HepG2 (cell line): ENCODE measurements at regions not wholly inside any gene's neighbourhood (a gene's known extent, or its start where the extent isn't known, plus 50 kb on each side); places are given as distances from the start of the nearest gene placed in this dataset.

Experiments used
- ATAC-seq: fragments of 200-7000 bp; cut with Tn5 transposase; 3 replicates; pipeline ENCODE4 v1.9.1; 2020; ENCODE audit warnings: mild to moderate bottlenecking, moderate library complexity
- BruUV-seq: library from RNA; stranded (reverse); fragments of 400-500 nt; replicated peaks from 2 replicates; lab custom pipeline; 2021; lab: Mats Ljungman, UMichigan
- CTCF ChIA-PET: fragments of 300-600 bp; formaldehyde crosslinking; extraction: SDS; loops from one replicate; lab custom pipeline; 2021; ENCODE audit warnings: low total read pairs, inconsistent platforms, low intra/inter-chr PET ratio; lab: Yijun Ruan, JAX
- POLR2A ChIA-PET: fragments of 350-600 bp; sonication (Branson Sonifier 250); formaldehyde crosslinking; loops from one replicate; lab custom pipeline; 2020; ENCODE audit warnings: antibody characterized with exemption, inconsistent platforms; lab: Yijun Ruan, JAX
- DNase-seq: peaks from one replicate; pipeline ENCODE4 v3.0.0-alpha.2; 2015; ENCODE audit warnings: low spot score
- FAIRE-seq: peaks from 3 replicates; lab custom pipeline; 2011; peaks lifted over from hg19 to GRCh38; lab: Jason Lieb, UNC
- H2AFZ ChIP-seq: one replicate; pipeline ENCODE4 v1.6.1; 2011; ENCODE audit warnings: low read length, inconsistent platforms
- H3K27ac ChIP-seq: fragments of 300-600 bp; 3 replicates; pipeline ENCODE4 v1.8.0; 2011; ENCODE audit warnings: mixed run types, mild to moderate bottlenecking, mixed read lengths, low read length, inconsistent platforms; ENCODE audit not compliant: insufficient read depth; ENCODE audit errors: extremely low read length
- H3K27me3 ChIP-seq, 2 experiments: fragments of 200-600 bp in 1 of 2; 2 replicates in 1 of 2; 3 replicates in 1 of 2; pipeline versions ENCODE4 v1.6.0 to v1.8.0; 2011; ENCODE audit warnings: low read length in 2 of 2, mild to moderate bottlenecking in 2 of 2, moderate library complexity in 2 of 2, inconsistent platforms in 1 of 2; ENCODE audit not compliant: insufficient read depth in 2 of 2, control insufficient read depth in 1 of 2
- H3K36me3 ChIP-seq, 2 experiments: fragments of 200-600 bp in 1 of 2; replicated peaks in 1 of 2; 2 replicates in 1 of 2; 3 replicates in 1 of 2; pipeline versions ENCODE4 v1.5.1 to v1.8.0; 2011; ENCODE audit warnings: low read length in 2 of 2, inconsistent platforms in 1 of 2; ENCODE audit not compliant: insufficient read depth in 2 of 2, control insufficient read depth in 1 of 2
- H3K4me1 ChIP-seq: 2 replicates; pipeline ENCODE4 v1.5.1; 2012; ENCODE audit warnings: low read length, inconsistent platforms; ENCODE audit not compliant: insufficient read depth
- H3K4me2 ChIP-seq: 2 replicates; pipeline ENCODE4 v1.6.0; 2011; ENCODE audit warnings: low read depth, low read length, inconsistent platforms
- H3K4me3 ChIP-seq, 3 experiments: fragments of 200-600 bp in 1 of 3; sonication (generic), shearing (Covaris generic) in 1 of 3; replicated peaks in 1 of 3; 2 replicates each; pipeline ENCODE4 v1.5.1; 2011 to 2016; ENCODE audit warnings: low read length in 3 of 3, inconsistent platforms in 2 of 3, low read depth in 2 of 3, mild to moderate bottlenecking in 2 of 3, control low read depth in 1 of 3, mixed read lengths in 1 of 3; ENCODE audit not compliant: insufficient read depth in 1 of 3
- H3K79me2 ChIP-seq: one replicate; pipeline ENCODE4 v1.6.1; 2011; ENCODE audit warnings: low read length, inconsistent platforms; ENCODE audit not compliant: insufficient read depth
- H3K9ac ChIP-seq: 2 replicates; pipeline ENCODE4 v1.6.0; 2011; ENCODE audit warnings: mild to moderate bottlenecking, low read depth, low read length, inconsistent platforms; ENCODE audit not compliant: insufficient read depth
- H3K9me3 ChIP-seq: 2 replicates; pipeline ENCODE4 v1.5.1; 2012; ENCODE audit warnings: mild to moderate bottlenecking, low read length
- H4K20me1 ChIP-seq: 2 replicates; pipeline ENCODE4 v1.6.0; 2011; ENCODE audit warnings: inconsistent platforms, mild to moderate bottlenecking, low read length, moderate library complexity; ENCODE audit not compliant: insufficient read depth
- FOSL2 ChIP-seq: sonication (generic); formaldehyde crosslinking; IDR thresholded peaks from 2 replicates; pipeline ENCODE4 v1.4.0; 2020; ENCODE audit warnings: missing genetic modification reagents
- ISL2 ChIP-seq: sonication (generic); formaldehyde crosslinking; IDR thresholded peaks from 2 replicates; pipeline ENCODE4 v1.5.0; 2020; ENCODE audit warnings: missing genetic modification reagents
- ZSCAN30 ChIP-seq: sonication (generic); formaldehyde crosslinking; IDR thresholded peaks from 2 replicates; pipeline ENCODE4 v1.5.0; 2020; ENCODE audit warnings: mild to moderate bottlenecking, missing genetic modification reagents
- WGBS: methylation state at CpG from one replicate; pipeline ENCODE4 v1.1.6; 2017; ENCODE audit warnings: low lambda C conversion rate; 5-methylcytosine and 5-hydroxymethylcytosine counted together
- in situ Hi-C: cut with HindIII; loops from 2 replicates; pipeline ENCODE4 v1.10.0; 2017; ENCODE audit warnings: low pct_unique_long_range_greater_than_20kb; ENCODE audit not compliant: extremely low pct_ligation_motif_present
- intact Hi-C: fragments of 100-400 bp; cut with micrococcal nuclease; formaldehyde crosslinking; loops from one replicate; pipeline ENCODE4 v1.10.0; 2022; ENCODE audit not compliant: unreplicated experiment
- TF ChIP-seq, protein P1 (sequence below): sonication (generic); formaldehyde crosslinking; conservative IDR thresholded peaks from 2 replicates; pipeline ENCODE4 v1.8.0; 2022; ENCODE audit warnings: low read depth, missing genetic modification reagents
- TF ChIP-seq, protein P2 (sequence below): sonication (generic); formaldehyde crosslinking; IDR thresholded peaks from 2 replicates; pipeline ENCODE4 v1.5.0; 2020; ENCODE audit warnings: missing genetic modification reagents
- TF ChIP-seq, protein P3 (sequence below): sonication (generic); formaldehyde crosslinking; IDR thresholded peaks from 2 replicates; pipeline ENCODE4 v1.4.0; 2020; ENCODE audit warnings: missing genetic modification reagents
- TF ChIP-seq, protein P4 (sequence below): sonication (generic); formaldehyde crosslinking; IDR thresholded peaks from 2 replicates; pipeline ENCODE4 v1.4.0; 2020; ENCODE audit warnings: mild to moderate bottlenecking, missing genetic modification reagents

DNA sequence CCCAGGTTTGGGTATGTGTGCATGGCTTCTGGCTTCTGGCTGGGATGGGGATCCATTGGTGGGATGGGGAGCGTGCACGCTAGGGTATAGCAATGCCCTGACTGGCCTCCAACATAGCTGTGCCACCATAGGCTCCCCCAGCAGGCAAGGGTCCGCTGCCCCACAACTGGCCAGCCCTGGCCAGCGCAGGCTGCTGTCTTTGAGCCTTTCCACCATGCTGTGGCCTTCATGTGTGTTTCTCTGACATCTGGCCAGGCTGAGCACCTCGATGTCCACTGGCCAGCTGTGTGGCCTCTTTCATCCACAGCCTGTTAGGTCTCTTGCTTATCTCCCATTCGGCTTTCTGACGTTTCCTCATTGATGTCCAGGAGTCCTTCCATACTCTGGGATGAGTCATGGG is 231.3 kb downstream of the NDUFA10 start:
- FAIRE-seq (no peak), ATAC-seq (peak; percentile 44; the same call in 2 of the 3 replicates), DNase-seq (peak; percentile 24)
- no TSS peak for BruUV-seq
- Histone ChIP-seq H2AFZ (no peak overlapping the region), H3K9me3 (no peaks in the 10 kb centered on the region; the same call in 1 of the 2 replicates), H4K20me1 (no peaks in the 10 kb centered on the region; the same call in 1 of the 2 replicates), H3K4me3 (no peak overlapping the region), H3K4me1 (no peaks in the 10 kb centered on the region), H3K4me2 (no peak overlapping the region), H3K36me3 (no peaks in the 10 kb centered on the region), H3K79me2 (no peaks in the 10 kb centered on the region), H3K9ac (no peak overlapping the region), H3K27me3 (peaks cover 5 to 48% of the 10 kb centered on the region in 2 experiments), H3K27ac (no peak overlapping the region)
- ChIA-PET POLR2A (no interaction called here), CTCF (no interaction called here)
- 0% methylated on average over 4 of the region's 7 CpGs for WGBS
- TF ChIP-seq FOSL2 (CRISPR knock-in tag), result peak; percentile 25; the same call in 1 of the 2 replicates
- TF ChIP-seq, protein P1, sequence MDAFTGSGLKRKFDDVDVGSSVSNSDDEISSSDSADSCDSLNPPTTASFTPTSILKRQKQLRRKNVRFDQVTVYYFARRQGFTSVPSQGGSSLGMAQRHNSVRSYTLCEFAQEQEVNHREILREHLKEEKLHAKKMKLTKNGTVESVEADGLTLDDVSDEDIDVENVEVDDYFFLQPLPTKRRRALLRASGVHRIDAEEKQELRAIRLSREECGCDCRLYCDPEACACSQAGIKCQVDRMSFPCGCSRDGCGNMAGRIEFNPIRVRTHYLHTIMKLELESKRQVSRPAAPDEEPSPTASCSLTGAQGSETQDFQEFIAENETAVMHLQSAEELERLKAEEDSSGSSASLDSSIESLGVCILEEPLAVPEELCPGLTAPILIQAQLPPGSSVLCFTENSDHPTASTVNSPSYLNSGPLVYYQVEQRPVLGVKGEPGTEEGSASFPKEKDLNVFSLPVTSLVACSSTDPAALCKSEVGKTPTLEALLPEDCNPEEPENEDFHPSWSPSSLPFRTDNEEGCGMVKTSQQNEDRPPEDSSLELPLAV (CRISPR knock-in tag), result no peak
- TF ChIP-seq, protein P2, sequence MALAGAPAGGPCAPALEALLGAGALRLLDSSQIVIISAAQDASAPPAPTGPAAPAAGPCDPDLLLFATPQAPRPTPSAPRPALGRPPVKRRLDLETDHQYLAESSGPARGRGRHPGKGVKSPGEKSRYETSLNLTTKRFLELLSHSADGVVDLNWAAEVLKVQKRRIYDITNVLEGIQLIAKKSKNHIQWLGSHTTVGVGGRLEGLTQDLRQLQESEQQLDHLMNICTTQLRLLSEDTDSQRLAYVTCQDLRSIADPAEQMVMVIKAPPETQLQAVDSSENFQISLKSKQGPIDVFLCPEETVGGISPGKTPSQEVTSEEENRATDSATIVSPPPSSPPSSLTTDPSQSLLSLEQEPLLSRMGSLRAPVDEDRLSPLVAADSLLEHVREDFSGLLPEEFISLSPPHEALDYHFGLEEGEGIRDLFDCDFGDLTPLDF (CRISPR knock-in tag), result no peak
- intact Hi-C loops, result no loop called here
- in situ Hi-C loops, result no loop called here

DNA sequence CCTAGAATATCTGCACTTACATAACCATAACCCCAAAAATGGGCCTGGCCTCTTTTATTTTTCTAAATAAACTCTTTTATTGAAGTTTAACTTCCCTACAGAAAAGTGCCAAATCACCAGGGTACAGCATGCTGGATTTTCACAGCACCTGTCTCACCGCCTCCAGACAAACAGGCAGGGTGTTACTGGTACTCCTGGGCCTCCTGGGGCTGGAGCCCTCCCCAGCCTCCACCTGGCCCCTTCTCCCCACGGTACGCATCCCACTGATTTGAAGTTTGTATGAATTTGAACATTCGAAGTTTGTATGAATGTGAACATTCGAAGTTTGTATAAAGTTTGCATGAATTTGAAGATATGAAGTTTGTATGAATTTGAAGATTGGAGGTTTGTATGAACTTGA is 232.1 kb downstream of the NDUFA10 start:
- no peak for FAIRE-seq
- TF ChIP-seq, protein P3, sequence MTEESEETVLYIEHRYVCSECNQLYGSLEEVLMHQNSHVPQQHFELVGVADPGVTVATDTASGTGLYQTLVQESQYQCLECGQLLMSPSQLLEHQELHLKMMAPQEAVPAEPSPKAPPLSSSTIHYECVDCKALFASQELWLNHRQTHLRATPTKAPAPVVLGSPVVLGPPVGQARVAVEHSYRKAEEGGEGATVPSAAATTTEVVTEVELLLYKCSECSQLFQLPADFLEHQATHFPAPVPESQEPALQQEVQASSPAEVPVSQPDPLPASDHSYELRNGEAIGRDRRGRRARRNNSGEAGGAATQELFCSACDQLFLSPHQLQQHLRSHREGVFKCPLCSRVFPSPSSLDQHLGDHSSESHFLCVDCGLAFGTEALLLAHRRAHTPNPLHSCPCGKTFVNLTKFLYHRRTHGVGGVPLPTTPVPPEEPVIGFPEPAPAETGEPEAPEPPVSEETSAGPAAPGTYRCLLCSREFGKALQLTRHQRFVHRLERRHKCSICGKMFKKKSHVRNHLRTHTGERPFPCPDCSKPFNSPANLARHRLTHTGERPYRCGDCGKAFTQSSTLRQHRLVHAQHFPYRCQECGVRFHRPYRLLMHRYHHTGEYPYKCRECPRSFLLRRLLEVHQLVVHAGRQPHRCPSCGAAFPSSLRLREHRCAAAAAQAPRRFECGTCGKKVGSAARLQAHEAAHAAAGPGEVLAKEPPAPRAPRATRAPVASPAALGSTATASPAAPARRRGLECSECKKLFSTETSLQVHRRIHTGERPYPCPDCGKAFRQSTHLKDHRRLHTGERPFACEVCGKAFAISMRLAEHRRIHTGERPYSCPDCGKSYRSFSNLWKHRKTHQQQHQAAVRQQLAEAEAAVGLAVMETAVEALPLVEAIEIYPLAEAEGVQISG (CRISPR knock-in tag), result no peak
- TF ChIP-seq, protein P4, sequence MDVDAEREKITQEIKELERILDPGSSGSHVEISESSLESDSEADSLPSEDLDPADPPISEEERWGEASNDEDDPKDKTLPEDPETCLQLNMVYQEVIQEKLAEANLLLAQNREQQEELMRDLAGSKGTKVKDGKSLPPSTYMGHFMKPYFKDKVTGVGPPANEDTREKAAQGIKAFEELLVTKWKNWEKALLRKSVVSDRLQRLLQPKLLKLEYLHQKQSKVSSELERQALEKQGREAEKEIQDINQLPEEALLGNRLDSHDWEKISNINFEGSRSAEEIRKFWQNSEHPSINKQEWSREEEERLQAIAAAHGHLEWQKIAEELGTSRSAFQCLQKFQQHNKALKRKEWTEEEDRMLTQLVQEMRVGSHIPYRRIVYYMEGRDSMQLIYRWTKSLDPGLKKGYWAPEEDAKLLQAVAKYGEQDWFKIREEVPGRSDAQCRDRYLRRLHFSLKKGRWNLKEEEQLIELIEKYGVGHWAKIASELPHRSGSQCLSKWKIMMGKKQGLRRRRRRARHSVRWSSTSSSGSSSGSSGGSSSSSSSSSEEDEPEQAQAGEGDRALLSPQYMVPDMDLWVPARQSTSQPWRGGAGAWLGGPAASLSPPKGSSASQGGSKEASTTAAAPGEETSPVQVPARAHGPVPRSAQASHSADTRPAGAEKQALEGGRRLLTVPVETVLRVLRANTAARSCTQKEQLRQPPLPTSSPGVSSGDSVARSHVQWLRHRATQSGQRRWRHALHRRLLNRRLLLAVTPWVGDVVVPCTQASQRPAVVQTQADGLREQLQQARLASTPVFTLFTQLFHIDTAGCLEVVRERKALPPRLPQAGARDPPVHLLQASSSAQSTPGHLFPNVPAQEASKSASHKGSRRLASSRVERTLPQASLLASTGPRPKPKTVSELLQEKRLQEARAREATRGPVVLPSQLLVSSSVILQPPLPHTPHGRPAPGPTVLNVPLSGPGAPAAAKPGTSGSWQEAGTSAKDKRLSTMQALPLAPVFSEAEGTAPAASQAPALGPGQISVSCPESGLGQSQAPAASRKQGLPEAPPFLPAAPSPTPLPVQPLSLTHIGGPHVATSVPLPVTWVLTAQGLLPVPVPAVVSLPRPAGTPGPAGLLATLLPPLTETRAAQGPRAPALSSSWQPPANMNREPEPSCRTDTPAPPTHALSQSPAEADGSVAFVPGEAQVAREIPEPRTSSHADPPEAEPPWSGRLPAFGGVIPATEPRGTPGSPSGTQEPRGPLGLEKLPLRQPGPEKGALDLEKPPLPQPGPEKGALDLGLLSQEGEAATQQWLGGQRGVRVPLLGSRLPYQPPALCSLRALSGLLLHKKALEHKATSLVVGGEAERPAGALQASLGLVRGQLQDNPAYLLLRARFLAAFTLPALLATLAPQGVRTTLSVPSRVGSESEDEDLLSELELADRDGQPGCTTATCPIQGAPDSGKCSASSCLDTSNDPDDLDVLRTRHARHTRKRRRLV (CRISPR knock-in tag), result no peak
- no peak for TF ChIP-seq ZSCAN30
- no peak for TF ChIP-seq ISL2 (CRISPR knock-in tag)

More for the DNA sequence above, 232.1 kb downstream of the NDUFA10 start:
- no peak overlapping the region for H3K27ac ChIP-seq
- ATAC-seq (no peak), DNase-seq (no peak)
- no peaks in the 10 kb centered on the region for H3K79me2 ChIP-seq
- H3K4me1 ChIP-seq, result no peaks in the 10 kb centered on the region
- no peaks in the 10 kb centered on the region; the same call in 1 of the 2 replicates for H3K9me3 ChIP-seq
- H3K36me3 ChIP-seq, result no peaks in the 10 kb centered on the region
- peaks cover 5 to 51% of the 10 kb centered on the region in 2 experiments for H3K27me3 ChIP-seq
- CTCF ChIA-PET, result no interaction called here
- no peak overlapping the region for H3K4me2 ChIP-seq
- POLR2A ChIA-PET, result no interaction called here
- intact Hi-C loops (no loop called here), in situ Hi-C loops (no loop called here)
- H3K4me3 ChIP-seq, result no peak overlapping the region
- BruUV-seq, result no TSS peak
- no peak overlapping the region for H3K9ac ChIP-seq
- no peaks in the 10 kb centered on the region; the same call in 1 of the 2 replicates for H4K20me1 ChIP-seq
- 13% methylated on average over 5 of the region's 5 CpGs for WGBS
- H2AFZ ChIP-seq, result no peak overlapping the region
